ENCODE measurements at regions not wholly inside any gene's neighbourhood (a gene's known extent, or its start where the extent isn't known, plus 50 kb on each side); places are given as distances from the start of the nearest gene placed in this dataset.

DNA sequence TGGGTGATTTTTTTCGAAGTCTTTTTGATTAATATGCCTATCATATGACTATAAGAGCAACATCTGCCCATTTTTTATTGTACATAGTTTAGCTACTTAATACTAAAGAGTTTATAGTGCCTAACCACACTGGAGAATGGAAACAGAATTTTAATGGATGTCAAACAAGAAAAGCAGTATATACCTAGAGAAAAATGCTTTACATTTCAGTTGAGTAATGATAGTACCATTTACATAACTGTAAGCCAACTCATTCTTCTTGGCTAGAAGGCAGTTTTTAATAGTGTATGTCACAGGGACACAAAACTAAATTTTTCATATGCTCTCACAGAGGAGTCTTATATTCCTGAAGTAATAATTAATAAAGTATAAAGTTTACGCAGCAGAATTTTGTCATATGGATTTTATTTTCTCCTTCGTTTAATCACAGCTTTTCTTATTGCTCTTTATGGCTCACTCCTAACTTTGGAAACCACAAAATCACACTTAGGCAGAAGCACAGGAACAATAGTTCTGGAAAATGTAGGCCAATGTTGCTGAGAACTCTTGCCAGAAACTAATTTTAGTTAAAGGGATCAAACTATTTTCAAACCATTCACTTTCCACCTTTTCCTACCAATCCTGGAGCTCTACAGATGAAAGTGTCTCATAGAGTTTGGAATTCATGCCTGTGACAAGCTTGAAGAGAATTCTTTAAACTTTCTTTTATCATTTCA lies 243.6 kb downstream of the ZIC1 start:
- H3K4me3 ChIP-seq (replicated peaks; ENCODE audit: insufficient read depth, low read length): no peak overlapping the region
- H3K27me3 ChIP-seq (ENCODE audit: insufficient read depth, poor library complexity, severe bottlenecking): no peaks in the 10 kb centered on the region
- TF ChIP-seq, protein P1, sequence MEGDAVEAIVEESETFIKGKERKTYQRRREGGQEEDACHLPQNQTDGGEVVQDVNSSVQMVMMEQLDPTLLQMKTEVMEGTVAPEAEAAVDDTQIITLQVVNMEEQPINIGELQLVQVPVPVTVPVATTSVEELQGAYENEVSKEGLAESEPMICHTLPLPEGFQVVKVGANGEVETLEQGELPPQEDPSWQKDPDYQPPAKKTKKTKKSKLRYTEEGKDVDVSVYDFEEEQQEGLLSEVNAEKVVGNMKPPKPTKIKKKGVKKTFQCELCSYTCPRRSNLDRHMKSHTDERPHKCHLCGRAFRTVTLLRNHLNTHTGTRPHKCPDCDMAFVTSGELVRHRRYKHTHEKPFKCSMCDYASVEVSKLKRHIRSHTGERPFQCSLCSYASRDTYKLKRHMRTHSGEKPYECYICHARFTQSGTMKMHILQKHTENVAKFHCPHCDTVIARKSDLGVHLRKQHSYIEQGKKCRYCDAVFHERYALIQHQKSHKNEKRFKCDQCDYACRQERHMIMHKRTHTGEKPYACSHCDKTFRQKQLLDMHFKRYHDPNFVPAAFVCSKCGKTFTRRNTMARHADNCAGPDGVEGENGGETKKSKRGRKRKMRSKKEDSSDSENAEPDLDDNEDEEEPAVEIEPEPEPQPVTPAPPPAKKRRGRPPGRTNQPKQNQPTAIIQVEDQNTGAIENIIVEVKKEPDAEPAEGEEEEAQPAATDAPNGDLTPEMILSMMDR (IDR thresholded peaks at IDR 0.05; ENCODE audit: insufficient read depth, low read length): no peak
- TF ChIP-seq POLR2AphosphoS5 (IDR thresholded peaks at IDR 0.05; ENCODE audit: low read depth): no peak
- TF ChIP-seq SPI1 (IDR thresholded peaks at IDR 0.05; ENCODE audit: borderline replicate concordance, low read depth): no peak
- TF ChIP-seq GABPA (IDR thresholded peaks at IDR 0.05; ENCODE audit: low read depth): no peak
- TF ChIP-seq, protein P2, sequence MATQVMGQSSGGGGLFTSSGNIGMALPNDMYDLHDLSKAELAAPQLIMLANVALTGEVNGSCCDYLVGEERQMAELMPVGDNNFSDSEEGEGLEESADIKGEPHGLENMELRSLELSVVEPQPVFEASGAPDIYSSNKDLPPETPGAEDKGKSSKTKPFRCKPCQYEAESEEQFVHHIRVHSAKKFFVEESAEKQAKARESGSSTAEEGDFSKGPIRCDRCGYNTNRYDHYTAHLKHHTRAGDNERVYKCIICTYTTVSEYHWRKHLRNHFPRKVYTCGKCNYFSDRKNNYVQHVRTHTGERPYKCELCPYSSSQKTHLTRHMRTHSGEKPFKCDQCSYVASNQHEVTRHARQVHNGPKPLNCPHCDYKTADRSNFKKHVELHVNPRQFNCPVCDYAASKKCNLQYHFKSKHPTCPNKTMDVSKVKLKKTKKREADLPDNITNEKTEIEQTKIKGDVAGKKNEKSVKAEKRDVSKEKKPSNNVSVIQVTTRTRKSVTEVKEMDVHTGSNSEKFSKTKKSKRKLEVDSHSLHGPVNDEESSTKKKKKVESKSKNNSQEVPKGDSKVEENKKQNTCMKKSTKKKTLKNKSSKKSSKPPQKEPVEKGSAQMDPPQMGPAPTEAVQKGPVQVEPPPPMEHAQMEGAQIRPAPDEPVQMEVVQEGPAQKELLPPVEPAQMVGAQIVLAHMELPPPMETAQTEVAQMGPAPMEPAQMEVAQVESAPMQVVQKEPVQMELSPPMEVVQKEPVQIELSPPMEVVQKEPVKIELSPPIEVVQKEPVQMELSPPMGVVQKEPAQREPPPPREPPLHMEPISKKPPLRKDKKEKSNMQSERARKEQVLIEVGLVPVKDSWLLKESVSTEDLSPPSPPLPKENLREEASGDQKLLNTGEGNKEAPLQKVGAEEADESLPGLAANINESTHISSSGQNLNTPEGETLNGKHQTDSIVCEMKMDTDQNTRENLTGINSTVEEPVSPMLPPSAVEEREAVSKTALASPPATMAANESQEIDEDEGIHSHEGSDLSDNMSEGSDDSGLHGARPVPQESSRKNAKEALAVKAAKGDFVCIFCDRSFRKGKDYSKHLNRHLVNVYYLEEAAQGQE (IDR thresholded peaks at IDR 0.05; ENCODE audit: insufficient replicate concordance, low read depth): no peak
- DNase-seq (ENCODE audit: low read depth in 1 of 2, low spot score in 1 of 2): no peak
- no peak overlapping the region for H3K27ac ChIP-seq (replicated peaks)

DNA sequence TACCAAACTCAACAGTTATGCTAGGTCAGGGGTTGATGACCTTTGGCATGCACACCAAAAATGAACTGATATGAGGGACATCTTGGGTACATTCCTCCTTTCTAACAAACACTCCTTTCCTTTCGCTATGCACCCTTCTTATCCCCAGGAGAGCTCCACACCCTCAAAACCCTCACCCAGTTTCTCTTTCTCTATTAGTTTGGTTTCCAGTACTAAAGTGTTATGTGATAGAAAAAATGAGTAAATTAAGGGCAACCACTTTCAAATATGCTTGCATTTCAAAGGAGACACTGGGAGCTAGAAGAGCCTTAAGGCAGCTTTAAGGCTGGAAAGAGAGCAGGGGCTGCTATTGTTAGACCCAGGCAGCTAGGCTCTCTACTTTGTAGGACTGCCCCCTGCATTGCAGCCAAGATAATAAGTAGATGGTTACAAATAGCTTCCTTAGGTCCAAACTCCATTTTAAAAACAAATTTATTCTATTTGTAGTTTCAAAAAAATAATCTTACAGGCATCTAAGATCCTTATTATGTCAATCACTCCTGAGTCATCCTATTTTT lies 244.3 kb downstream of the ZIC1 start:
- no peaks in the 10 kb centered on the region for H3K27me3 ChIP-seq (ENCODE audit: insufficient read depth, poor library complexity, severe bottlenecking)
- H3K27ac ChIP-seq (replicated peaks): no peak overlapping the region
- TF ChIP-seq, protein P2 (IDR thresholded peaks at IDR 0.05; ENCODE audit: insufficient replicate concordance, low read depth): no peak
- TF ChIP-seq, protein P1 (IDR thresholded peaks at IDR 0.05; ENCODE audit: insufficient read depth, low read length): no peak
- TF ChIP-seq SPI1 (IDR thresholded peaks at IDR 0.05; ENCODE audit: borderline replicate concordance, low read depth) (no peak), POLR2AphosphoS5 (IDR thresholded peaks at IDR 0.05; ENCODE audit: low read depth) (no peak), GABPA (IDR thresholded peaks at IDR 0.05; ENCODE audit: low read depth) (no peak)
- H3K4me3 ChIP-seq (replicated peaks; ENCODE audit: insufficient read depth, low read length): no peak overlapping the region
- DNase-seq (ENCODE audit: low read depth in 1 of 2, low spot score in 1 of 2): no peak

DNA sequence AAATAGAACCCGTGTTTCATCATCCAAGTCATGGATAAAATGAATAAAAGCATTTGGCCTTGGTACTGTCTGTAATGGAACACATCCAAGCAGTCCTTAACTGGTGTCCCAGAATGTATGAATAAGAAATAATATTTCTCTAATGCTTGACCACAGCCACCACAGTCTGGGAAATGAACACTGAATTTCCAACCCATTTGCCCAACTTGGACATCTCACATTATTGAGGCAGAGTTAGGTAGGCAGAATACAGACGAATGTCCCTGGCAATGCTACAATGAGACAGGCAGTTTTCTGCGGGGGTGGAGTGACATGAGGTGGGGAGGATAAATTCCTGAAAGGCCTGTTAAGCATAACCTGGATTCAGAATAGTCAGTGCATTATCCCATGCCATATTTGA lies 245.7 kb downstream of the ZIC1 start:
- Histone ChIP-seq H3K27ac (replicated peaks) (no peak overlapping the region), H3K4me3 (replicated peaks; ENCODE audit: insufficient read depth, low read length) (no peak overlapping the region), H3K27me3 (ENCODE audit: insufficient read depth, poor library complexity, severe bottlenecking) (no peaks in the 10 kb centered on the region)
- TF ChIP-seq POLR2AphosphoS5 (IDR thresholded peaks at IDR 0.05; ENCODE audit: low read depth): no peak
- no peak for TF ChIP-seq SPI1 (IDR thresholded peaks at IDR 0.05; ENCODE audit: borderline replicate concordance, low read depth)
- TF ChIP-seq, protein P2 (IDR thresholded peaks at IDR 0.05; ENCODE audit: insufficient replicate concordance, low read depth): no peak
- TF ChIP-seq, protein P1 (IDR thresholded peaks at IDR 0.05; ENCODE audit: insufficient read depth, low read length): no peak
- TF ChIP-seq GABPA (IDR thresholded peaks at IDR 0.05; ENCODE audit: low read depth): no peak
- no peak for DNase-seq (ENCODE audit: low read depth in 1 of 2, low spot score in 1 of 2)

Measured in HL-60 (cell line).